ENCODE measurements at regions not wholly inside any gene's neighbourhood (a gene's known extent, or its start where the extent isn't known, plus 50 kb on each side); places are given as distances from the start of the nearest gene placed in this dataset.
A peak's percentile ranks its signal among the peaks of the same experiment; 100 is the strongest.
"Not testable (repeated sequence)": the region's sequence is repeated elsewhere in the genome, so short reads cannot be mapped to it uniquely, and the experiment has no call there.

DNA sequence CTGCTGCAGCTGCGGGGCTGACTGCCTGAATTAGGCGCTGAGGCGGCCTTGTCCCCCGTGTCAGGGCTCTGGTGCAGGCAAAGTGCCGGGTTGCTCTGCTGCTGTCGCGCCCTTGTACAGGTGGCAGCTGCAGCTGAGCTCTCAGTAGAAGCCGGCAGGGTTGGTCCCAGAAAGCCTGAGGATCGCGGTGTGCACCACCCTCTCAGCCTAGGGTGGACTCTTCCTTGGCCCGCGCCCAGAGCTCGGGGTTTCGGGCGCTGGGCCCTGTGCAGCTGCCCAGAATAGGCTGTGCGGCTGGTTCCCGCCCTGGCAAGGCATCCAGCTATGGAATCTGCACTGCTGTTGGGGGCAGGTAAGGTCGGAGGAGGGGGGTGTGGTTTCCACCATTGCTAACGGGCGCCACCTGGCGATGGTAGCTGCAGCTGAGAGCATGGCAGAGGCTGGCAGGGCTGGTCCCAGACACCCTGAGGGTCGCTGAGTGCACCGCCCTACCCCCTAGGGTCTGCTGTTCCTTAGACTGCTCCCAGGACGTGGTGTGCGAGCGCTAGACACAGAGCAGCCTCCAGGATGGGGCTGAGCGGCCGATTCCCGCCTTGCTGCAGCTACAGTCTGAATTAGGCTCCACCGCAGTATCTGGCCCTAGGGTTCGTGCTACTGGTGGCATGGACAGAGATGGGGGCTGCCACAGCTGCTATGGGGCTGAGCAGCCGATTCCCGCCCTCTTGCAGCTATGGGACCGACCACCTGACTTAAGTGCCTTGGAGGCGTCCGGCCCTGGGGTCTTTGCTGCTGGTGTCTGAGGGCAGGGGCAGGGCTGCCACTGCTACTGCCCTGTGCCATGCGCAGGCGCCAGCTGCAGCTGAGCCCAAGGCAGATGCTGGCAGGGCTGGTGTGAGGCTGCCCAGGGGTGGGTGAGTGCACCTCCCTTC, 145.0 kb downstream of the CCDC74A start:
- DNase-seq = peak; percentile 53

DNA sequence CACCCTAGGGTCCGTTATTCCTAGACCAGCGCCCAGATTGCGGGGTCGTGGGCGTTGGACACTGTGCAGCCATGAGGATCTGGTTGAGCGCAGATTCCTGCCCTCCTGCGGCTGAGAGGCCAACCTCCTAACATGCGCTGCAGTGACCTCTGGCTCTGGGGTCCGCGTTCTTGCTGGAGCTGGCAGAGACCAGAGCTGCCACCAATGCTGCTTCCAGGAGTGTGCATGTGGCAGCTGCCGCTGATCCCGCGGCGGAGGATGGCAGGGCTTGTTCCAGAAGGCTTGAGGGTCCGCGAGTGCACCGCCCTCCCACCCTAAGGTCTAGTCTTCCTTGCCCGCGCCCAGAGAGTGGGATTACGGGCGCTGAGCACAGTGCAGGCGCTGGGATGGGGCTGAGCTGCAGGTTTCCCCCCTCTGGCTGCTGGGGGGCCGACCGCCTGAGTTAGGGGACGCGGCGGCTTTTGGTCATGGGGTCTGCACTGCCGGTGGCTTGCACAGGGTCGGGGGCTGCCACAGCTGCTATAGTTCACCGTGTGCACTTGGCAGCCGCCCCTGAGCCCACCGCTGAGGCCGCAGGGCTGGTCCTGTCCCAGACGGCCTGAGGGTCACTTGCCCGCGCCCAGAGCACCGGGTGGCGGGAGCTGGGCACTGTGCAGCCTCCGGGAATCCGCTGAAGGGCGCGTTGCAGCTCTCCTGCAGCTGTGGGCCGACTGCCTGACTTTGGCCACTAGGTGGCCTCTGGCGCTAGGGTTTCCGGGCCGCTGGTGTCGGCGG, 145.9 kb downstream of the CCDC74A start:
- peak; percentile 81 for DNase-seq

- DNase-seq = no peak
Observed at GRCh38 chr2:131674174-131674507, 146.5 kb downstream of the CCDC74A start.

- not testable (repeated sequence) for DNase-seq
Observed at GRCh38 chr2:131681611-131682121, 154.0 kb downstream of the CCDC74A start.

DNA sequence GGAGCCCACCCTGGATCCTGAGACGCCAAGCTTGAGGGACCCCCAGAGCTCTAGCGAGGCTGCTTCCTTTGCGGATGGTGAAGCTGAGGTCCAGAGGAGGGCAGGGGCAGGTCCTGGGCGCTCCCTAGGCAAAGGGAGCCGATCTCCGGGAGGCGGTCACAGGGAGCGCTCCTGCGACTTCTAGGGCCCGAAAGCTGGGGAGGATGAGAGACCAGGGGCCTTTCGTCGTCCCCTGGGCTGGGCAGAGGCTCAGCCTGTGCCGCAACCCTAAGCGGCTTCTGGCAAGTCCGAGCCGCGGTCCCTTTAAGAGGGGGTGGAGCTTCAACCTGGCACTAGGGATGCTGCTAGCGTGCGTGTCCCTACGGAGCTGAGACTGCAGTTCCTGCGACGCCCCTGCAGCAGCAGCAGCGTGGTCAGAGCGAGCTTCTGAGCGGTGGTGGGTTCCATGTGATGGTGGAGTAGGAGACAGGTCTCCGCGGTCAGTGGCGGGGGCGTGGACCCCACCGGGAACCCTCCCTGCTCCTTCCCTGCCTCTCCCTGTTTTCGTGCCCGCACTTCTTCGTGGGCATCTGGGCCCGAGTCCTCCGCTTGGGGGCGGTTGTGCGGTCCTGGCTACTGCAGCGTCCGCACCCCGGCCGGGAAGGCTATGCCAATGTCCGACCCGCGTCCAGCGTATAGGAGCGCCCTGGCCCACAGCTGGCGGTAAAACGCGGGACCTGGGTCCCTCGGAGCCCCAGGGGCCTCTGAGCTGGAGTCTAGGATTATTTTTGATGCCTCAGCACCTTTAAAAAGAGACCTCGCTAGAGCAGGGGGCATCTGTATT, 154.6 kb downstream of the CCDC74A start:
- DNase-seq = peak; percentile 90

DNA sequence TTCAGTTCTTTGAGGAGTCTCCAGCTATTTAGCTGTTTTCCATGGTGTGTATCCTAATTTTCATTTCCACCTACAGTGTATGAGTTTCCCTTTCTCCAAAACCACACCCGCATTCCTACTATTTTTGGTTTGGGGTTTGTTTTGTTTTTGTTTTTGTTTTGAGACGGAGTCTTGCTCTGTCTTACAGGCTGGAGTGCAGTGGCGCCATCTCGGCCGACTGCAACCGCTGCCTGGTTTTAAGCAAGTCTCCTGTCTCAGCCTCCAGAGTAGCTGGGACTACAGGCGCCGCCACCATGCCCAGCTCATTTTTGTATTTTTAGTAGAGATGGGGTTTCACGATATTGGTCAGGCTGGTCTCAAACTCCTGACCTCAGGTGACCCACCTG, 155.2 kb downstream of the CCDC74A start:
- peak; percentile 46 for DNase-seq

DNA sequence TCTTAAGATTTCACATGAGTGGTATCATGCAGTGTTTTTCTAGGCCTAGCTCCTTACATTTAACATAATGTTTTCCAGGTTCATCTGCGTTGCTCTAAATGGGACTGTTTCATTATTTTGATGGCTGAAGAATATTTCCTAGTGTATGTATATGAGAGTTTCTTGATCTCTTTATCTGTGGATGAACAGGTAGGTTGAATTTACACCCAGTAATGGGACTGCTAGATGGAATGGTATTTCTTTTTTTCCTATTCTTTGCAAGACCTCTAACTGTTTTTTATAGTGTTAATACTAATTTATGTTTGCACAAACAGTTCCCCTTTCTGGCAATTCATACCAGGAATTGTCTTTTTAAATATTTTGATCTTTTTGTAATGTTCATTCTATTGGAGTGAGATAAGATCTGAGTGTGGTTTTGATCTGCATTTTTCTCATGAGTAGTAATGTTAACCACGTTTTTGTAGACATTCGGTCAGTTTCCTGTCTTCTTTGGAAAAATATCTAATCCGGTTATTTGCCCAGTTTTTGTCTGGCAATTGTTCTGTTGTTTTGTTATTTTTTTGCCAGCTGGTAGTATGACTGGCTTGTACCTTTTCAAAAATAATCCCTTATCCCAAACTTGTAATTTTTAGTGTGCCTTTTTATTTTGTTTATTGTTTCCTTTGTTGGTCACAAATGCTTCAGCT, 157.1 kb downstream of the CCDC74A start:
- not testable (repeated sequence) for DNase-seq

DNA sequence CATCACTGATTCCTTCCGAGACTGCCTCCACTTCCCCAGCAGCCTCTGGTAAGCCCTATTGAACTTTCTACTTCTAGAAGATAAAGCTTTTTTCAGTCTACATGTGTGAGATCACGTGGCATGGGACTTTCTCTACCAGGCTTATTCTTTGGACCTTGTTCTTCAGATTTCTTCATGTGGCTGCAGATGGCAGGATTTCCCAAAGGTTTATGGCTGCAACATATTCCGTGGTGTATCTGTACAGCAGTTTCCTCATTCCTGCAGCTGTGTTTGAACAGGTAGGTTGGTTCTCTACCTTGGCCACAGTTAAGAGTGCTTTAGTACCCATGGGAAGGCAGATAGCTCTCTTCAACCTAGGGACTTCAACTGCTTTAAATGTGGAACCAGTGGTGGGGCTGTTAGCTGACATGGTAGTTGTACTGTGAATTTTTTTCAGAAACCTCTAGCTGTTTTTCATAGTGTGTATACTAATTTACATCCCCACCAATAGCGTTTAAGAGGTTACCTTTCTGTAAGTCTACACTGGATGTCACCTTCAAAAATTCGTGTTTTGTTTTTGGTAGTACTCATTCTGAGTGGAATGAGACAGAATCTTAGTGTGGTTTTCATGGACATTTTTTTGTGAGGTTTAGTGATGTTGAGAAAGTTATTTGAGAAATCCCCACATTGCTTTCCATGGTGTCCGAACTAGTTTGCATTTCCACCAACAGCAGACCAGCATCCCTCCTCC, 158.6 kb downstream of the CCDC74A start:
- not testable (repeated sequence) for DNase-seq

- not testable (repeated sequence) for DNase-seq
Observed at GRCh38 chr2:131686894-131687238, 159.2 kb downstream of the CCDC74A start.

- not testable (repeated sequence) for DNase-seq
Observed at GRCh38 chr2:131689066-131689465, 161.4 kb downstream of the CCDC74A start.

GRCh38 chr2:131711268-131711667, 183.6 kb downstream of the CCDC74A start:
- DNase-seq = not testable (repeated sequence)

GRCh38 chr2:131717907-131718306, 190.2 kb downstream of the CCDC74A start:
- not testable (repeated sequence) for DNase-seq

GRCh38 chr2:131721163-131721562, 193.5 kb downstream of the CCDC74A start:
- DNase-seq = not testable (repeated sequence)

DNA sequence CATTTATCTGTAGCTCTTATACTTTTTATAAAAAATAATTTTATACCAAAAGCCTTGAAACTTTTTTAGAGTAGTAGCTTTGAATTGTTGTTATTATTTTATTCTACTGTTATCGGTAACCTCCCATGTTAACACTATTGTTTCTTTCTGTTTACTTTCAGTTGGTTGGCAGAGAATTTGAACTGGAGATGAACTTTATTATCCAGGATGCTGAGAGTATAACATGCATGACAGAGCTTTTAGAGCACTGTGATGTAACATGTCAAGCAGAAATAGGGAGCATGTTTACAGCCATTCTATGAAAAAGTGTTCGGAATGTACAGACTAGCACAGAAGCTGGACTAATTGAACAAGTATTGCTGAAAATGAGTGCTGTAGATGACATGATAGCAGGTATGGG, 194.6 kb downstream of the CCDC74A start:
- DNase-seq = not testable (repeated sequence)

DNA sequence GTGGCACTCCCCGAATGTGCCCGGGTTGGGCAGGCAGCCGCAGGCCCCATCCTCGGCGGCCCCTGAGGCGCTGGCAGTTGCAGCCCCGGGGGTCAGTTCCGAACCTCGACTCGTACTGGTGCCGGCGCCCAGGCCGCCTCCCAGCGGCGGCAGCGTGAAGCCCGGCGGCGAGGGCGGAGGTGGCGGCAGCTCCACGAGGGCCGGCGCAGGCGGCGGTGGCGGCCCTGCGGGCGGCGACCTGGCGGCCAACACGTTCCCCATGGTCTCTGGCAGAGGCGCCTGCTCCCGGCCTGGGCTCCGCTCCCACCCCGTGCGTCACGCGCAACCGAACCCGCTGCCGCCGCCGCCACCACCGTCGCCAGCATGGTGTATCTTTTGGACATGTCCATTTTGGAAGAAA, 196.3 kb downstream of the CCDC74A start:
- no peak for DNase-seq

DNA sequence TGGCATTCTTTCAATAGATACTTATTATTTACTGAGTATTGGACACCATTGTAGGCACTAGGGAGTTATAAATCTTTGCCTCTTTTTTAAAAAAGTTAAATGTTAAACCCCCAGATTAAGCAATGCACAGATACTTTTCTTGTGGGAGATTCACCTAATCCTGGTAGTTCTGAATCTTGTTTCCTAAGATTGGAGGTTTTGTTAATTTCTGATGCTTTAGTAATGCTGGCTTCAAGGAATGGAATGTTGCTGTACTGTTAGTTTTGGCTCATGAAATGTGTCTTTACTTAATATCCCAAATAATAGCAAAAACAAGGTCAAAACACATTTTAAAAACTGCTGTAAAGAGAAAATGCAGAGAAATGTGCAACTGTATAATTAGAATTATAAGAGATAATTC, 200.8 kb downstream of the CCDC74A start:
- DNase-seq = not testable (repeated sequence)

DNA sequence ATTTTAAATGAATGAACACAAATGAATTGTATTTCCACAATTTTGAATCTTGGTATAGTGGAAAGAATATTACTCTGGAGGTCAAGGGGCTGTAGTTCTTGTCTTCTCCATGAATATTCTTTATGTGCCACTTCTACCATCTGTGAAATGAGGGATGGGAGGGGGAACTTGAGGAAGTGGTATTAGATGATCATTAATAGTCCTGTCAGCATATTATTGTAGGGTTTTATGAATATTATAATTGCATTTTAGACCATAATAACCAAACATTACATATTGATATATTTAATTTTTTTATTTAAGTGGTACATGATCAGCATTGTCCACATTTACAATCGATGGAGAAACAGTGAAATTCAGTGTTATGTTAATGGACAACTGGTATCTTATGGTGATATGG, 205.8 kb downstream of the CCDC74A start:
- DNase-seq = not testable (repeated sequence)

- not testable (repeated sequence) for DNase-seq
Observed at GRCh38 chr2:131736406-131736805, 208.7 kb downstream of the CCDC74A start.

GRCh38 chr2:131738533-131738932, 210.8 kb downstream of the CCDC74A start:
- not testable (repeated sequence) for DNase-seq

DNA sequence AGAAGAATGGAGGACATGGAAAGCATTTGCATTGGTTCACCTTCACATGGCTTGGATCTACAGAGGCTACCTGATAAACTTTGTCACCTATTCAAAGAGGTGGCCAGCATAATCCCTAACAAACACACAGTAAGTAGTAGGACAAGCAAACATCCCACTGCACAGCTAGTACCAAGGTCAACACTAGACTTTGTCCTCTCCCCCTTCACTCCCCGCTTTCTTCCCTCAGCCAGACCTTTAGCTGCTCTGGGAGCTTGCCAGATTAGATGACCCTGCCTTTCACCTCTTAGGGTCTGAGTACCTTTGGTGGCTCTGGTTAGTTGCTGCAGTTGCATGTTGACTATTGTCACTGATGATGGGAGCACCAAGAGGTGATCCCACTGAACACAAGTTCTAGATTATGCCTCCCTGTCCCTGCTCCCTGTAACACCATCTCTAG, 211.3 kb downstream of the CCDC74A start:
- DNase-seq = not testable (repeated sequence)

All from activated CD4-positive, alpha-beta T cell treated with anti-CD3 and anti-CD28 coated beads, Interleukin-10, Interleukin-2, amounts not matched to agents 100 ng/mL and 50 ng/mL, durations not matched to agents 16 hours and 8 hours (primary cell).